Osteoblast (primary cell): ENCODE measurements at regions not wholly inside any gene's neighbourhood (a gene's known extent, or its start where the extent isn't known, plus 50 kb on each side); places are given as distances from the start of the nearest gene placed in this dataset.

Experiments used
- DNase-seq: peaks from one replicate; pipeline ENCODE4 v3.0.0; 2011; ENCODE audit warnings: low spot score, mixed read lengths; ENCODE audit not compliant: insufficient read length; ENCODE audit errors: missing footprints
- H2AFZ ChIP-seq: 2 replicates; pipeline ENCODE4 v1.6.0; 2011; ENCODE audit warnings: mild to moderate bottlenecking, low read length
- H3K27ac ChIP-seq: 2 replicates; pipeline ENCODE4 v1.5.1; 2011; ENCODE audit warnings: mild to moderate bottlenecking, low read depth, low read length, moderate library complexity
- H3K27me3 ChIP-seq: 2 replicates; pipeline ENCODE4 v1.6.0; 2012; ENCODE audit warnings: mild to moderate bottlenecking, control low read depth, inconsistent platforms, low read length, moderate library complexity; ENCODE audit not compliant: insufficient read depth
- H3K36me3 ChIP-seq: 2 replicates; pipeline ENCODE4 v1.5.1; 2011; ENCODE audit warnings: mild to moderate bottlenecking, low read length, control low read depth, moderate library complexity; ENCODE audit not compliant: insufficient read depth
- H3K4me1 ChIP-seq: 2 replicates; pipeline ENCODE4 v1.5.1; 2011; ENCODE audit warnings: mild to moderate bottlenecking, low read length, control low read depth, moderate library complexity; ENCODE audit not compliant: insufficient read depth
- H3K4me2 ChIP-seq: 2 replicates; pipeline ENCODE4 v1.6.0; 2011; ENCODE audit warnings: mild to moderate bottlenecking, low read length; ENCODE audit not compliant: insufficient read depth
- H3K4me3 ChIP-seq: fragments of 200-600 bp; sonication (generic); 3 replicates; pipeline ENCODE4 v1.5.1; 2012; ENCODE audit warnings: mild to moderate bottlenecking, low read length, inconsistent platforms; ENCODE audit not compliant: insufficient read depth
- H3K79me2 ChIP-seq: 2 replicates; pipeline ENCODE4 v1.6.0; 2012; ENCODE audit warnings: mild to moderate bottlenecking, low read length, control low read depth, inconsistent platforms; ENCODE audit not compliant: insufficient read depth
- H3K9me3 ChIP-seq: 2 replicates; pipeline ENCODE4 v1.5.1; 2011; ENCODE audit warnings: low read depth, low read length, control low read depth
- H4K20me1 ChIP-seq: 2 replicates; pipeline ENCODE4 v1.6.0; 2012; ENCODE audit warnings: mild to moderate bottlenecking, low read length, control low read depth; ENCODE audit not compliant: insufficient read depth
- CTCF ChIP-seq: IDR thresholded peaks from 2 replicates; pipeline ENCODE4 v1.5.1; 2011; ENCODE audit warnings: mild to moderate bottlenecking, low read depth, low read length, moderate library complexity; ENCODE audit errors: extremely low read depth

- Histone ChIP-seq H3K27ac (no peak overlapping the region), H3K79me2 (no peaks in the 10 kb centered on the region), H3K9me3 (no peaks in the 10 kb centered on the region), H3K4me1 (no peaks in the 10 kb centered on the region), H3K4me3 (no peak overlapping the region), H3K36me3 (no peaks in the 10 kb centered on the region), H3K4me2 (no peak overlapping the region), H2AFZ (no peak overlapping the region), H3K27me3 (no peaks in the 10 kb centered on the region), H4K20me1 (no peaks in the 10 kb centered on the region)
- no peak for DNase-seq
- TF ChIP-seq CTCF: no peak
Measured at GRCh38 chr11:92558323-92558722, 333.7 kb downstream of the FAT3 start.

GRCh38 chr11:92569726-92570125 is 345.1 kb downstream of the FAT3 start:
- Histone ChIP-seq H3K27ac (no peak overlapping the region), H3K4me1 (no peaks in the 10 kb centered on the region), H3K4me2 (no peak overlapping the region), H3K9me3 (no peaks in the 10 kb centered on the region), H2AFZ (no peak overlapping the region), H3K79me2 (no peaks in the 10 kb centered on the region), H3K36me3 (no peaks in the 10 kb centered on the region), H3K4me3 (no peak overlapping the region), H4K20me1 (no peaks in the 10 kb centered on the region), H3K27me3 (no peaks in the 10 kb centered on the region)
- TF ChIP-seq CTCF: no peak
- DNase-seq: no peak

GRCh38 chr11:92572559-92572958 is 347.9 kb downstream of the FAT3 start:
- no peak overlapping the region for H3K4me3 ChIP-seq
- H2AFZ ChIP-seq: no peak overlapping the region
- no peak for DNase-seq
- no peaks in the 10 kb centered on the region for H3K4me1 ChIP-seq
- no peaks in the 10 kb centered on the region for H3K79me2 ChIP-seq
- H3K9me3 ChIP-seq: no peaks in the 10 kb centered on the region
- TF ChIP-seq CTCF: no peak
- no peaks in the 10 kb centered on the region for H4K20me1 ChIP-seq
- no peak overlapping the region for H3K4me2 ChIP-seq
- no peaks in the 10 kb centered on the region for H3K27me3 ChIP-seq
- no peaks in the 10 kb centered on the region for H3K36me3 ChIP-seq
- no peak overlapping the region for H3K27ac ChIP-seq

GRCh38 chr11:92576315-92576714 is 351.7 kb downstream of the FAT3 start:
- H3K79me2 ChIP-seq: no peaks in the 10 kb centered on the region
- no peak for TF ChIP-seq CTCF
- H3K9me3 ChIP-seq: no peaks in the 10 kb centered on the region
- H3K27ac ChIP-seq: no peak overlapping the region
- no peak for DNase-seq
- no peak overlapping the region for H3K4me2 ChIP-seq
- H2AFZ ChIP-seq: no peak overlapping the region
- H4K20me1 ChIP-seq: no peaks in the 10 kb centered on the region
- no peaks in the 10 kb centered on the region for H3K27me3 ChIP-seq
- H3K36me3 ChIP-seq: no peaks in the 10 kb centered on the region
- H3K4me3 ChIP-seq: no peak overlapping the region
- H3K4me1 ChIP-seq: no peaks in the 10 kb centered on the region
